ENCODE measurements at regions not wholly inside any gene's neighbourhood (a gene's known extent, or its start where the extent isn't known, plus 50 kb on each side); places are given as distances from the start of the nearest gene placed in this dataset.

DNA sequence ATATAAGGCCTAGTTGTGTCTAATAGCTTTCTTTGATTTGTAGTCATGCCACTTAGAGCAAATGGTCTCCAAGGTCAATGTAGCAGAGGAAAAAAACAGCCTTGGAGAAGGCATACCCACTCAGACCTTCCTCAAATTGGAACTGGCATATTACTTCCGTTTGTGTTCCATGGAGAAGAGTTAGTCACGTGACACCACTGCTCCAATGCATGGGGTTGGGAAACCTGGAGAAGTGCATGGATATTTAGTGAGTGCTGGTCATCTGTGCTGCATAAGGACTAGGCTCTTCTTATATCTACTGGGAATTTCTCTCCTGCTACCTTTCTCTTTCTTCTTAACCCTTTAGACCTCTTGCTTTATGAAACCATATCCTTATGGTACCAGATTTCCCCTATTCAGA, 167.8 kb downstream of the BACH1 start:
- Histone ChIP-seq H3K23ac (ENCODE audit: low read depth, low read length) (no peak overlapping the region), H2BK5ac (ENCODE audit: low read depth, low read length, poor library complexity, severe bottlenecking) (no peak overlapping the region), H3K9ac (ENCODE audit: low read depth, low read length) (no peak overlapping the region), H4K5ac (ENCODE audit: low read depth, low read length) (no peak overlapping the region), H2AFZ (replicated peaks; ENCODE audit: low read length, poor library complexity) (no peak overlapping the region), H3K18ac (ENCODE audit: low read depth, low read length) (no peak overlapping the region), H3K4me3 (ENCODE audit: insufficient read depth, low read depth, low read length) (no peak overlapping the region), H3K4ac (ENCODE audit: low read depth, low read length) (no peak overlapping the region), H3K27me3 (ENCODE audit: control insufficient read depth, insufficient read depth, low read length) (no peaks in the 10 kb centered on the region), H3K4me2 (ENCODE audit: low read depth, low read length) (no peak overlapping the region), H3K79me1 (ENCODE audit: low read depth in 1 of 2, low read length in 2 of 2) (no peaks in the 10 kb centered on the region; a peak in 1 of 4 replicates), H3K56ac (ENCODE audit: extremely low read depth, insufficient read depth, low read length) (no peak overlapping the region), H2BK20ac (ENCODE audit: low read depth, low read length) (no peak overlapping the region), H2AK9ac (replicated peaks; ENCODE audit: low read depth, low read length, poor library complexity) (no peak overlapping the region), H2BK15ac (ENCODE audit: low read depth, low read length) (no peak overlapping the region), H3K14ac (replicated peaks; ENCODE audit: low read depth, low read length) (no peak overlapping the region), H3K9me1 (ENCODE audit: insufficient read depth, low read length) (peaks cover 6% of the 10 kb centered on the region), H4K8ac (ENCODE audit: low read depth in 2 of 2, low read length in 2 of 2) (no peak overlapping the region), H4K20me1 (ENCODE audit: insufficient read depth, low read length) (no peaks in the 10 kb centered on the region), H3K27ac (ENCODE audit: insufficient read depth, low read length) (no peak overlapping the region), H2AK5ac (ENCODE audit: low read depth, low read length) (no peak overlapping the region), H3K9me3 (ENCODE audit: control insufficient read depth, insufficient read depth, low read length) (no peaks in the 10 kb centered on the region), H3K36me3 (ENCODE audit: control insufficient read depth, insufficient read depth, low read length) (peaks cover 1% of the 10 kb centered on the region; the same call in 1 of the 2 replicates), H3K4me1 (ENCODE audit: control insufficient read depth, insufficient read depth, low read length) (peaks cover 3% of the 10 kb centered on the region; the same call in 1 of the 2 replicates), H4K91ac (ENCODE audit: insufficient read depth, low read depth, low read length) (no peak overlapping the region), H2BK120ac (ENCODE audit: low read depth, low read length) (no peak overlapping the region)
- ChIA-PET CTCF (no interaction called here), POLR2A (ENCODE audit: unreplicated experiment) (no interaction called here)
- no TSS peak for BruUV-seq (replicated peaks)
- DNase-seq (no peak), ATAC-seq (ENCODE audit: low read depth) (no peak)
- WGBS, 2 experiments (ENCODE audit: extremely low coverage in 2 of 2, insufficient read length in 1 of 2): no CpG with 5 or more reads among the region's 2 CpGs
- dilution Hi-C loops (cut with HindIII; ENCODE audit: low sequenced_read_pairs, unreplicated experiment): no loop called here
- in situ Hi-C loops (cut with MboI; ENCODE audit: low sequenced_read_pairs): no loop called here
- intact Hi-C loops (cut with micrococcal nuclease): no loop called here
- no peak for TF ChIP-seq CTCF (conservative IDR thresholded peaks at IDR 0.05; ENCODE audit: low read depth, low read length)
- TF ChIP-seq, protein P1, sequence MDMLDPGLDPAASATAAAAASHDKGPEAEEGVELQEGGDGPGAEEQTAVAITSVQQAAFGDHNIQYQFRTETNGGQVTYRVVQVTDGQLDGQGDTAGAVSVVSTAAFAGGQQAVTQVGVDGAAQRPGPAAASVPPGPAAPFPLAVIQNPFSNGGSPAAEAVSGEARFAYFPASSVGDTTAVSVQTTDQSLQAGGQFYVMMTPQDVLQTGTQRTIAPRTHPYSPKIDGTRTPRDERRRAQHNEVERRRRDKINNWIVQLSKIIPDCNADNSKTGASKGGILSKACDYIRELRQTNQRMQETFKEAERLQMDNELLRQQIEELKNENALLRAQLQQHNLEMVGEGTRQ (IDR thresholded peaks at IDR 0.05; ENCODE audit: low read depth, low read length): no peak
- no peak for TF ChIP-seq SMC3 (IDR thresholded peaks at IDR 0.05; ENCODE audit: low read depth, low read length)
- TF ChIP-seq, protein P2, sequence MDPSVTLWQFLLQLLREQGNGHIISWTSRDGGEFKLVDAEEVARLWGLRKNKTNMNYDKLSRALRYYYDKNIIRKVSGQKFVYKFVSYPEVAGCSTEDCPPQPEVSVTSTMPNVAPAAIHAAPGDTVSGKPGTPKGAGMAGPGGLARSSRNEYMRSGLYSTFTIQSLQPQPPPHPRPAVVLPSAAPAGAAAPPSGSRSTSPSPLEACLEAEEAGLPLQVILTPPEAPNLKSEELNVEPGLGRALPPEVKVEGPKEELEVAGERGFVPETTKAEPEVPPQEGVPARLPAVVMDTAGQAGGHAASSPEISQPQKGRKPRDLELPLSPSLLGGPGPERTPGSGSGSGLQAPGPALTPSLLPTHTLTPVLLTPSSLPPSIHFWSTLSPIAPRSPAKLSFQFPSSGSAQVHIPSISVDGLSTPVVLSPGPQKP (IDR thresholded peaks at IDR 0.05; ENCODE audit: borderline replicate concordance, low read depth, low read length): no peak
- no peak for TF ChIP-seq MXI1 (IDR thresholded peaks at IDR 0.05; ENCODE audit: borderline replicate concordance, low read depth, low read length)
- no peak for TF ChIP-seq FOS (IDR thresholded peaks at IDR 0.05; ENCODE audit: low read depth, low read length)
- TF ChIP-seq MAFK (IDR thresholded peaks at IDR 0.05; ENCODE audit: low read depth, low read length): no peak
